GM19438 (cell line): ENCODE measurements at regions not wholly inside any gene's neighbourhood (a gene's known extent, or its start where the extent isn't known, plus 50 kb on each side); places are given as distances from the start of the nearest gene placed in this dataset.

Experiments
- ATAC-seq: cut with Tn5 transposase; IDR thresholded peaks from one replicate; pipeline ENCODE4 v1.9.1; 2021; ENCODE audit warnings: low read depth; ENCODE audit not compliant: unreplicated experiment

DNA sequence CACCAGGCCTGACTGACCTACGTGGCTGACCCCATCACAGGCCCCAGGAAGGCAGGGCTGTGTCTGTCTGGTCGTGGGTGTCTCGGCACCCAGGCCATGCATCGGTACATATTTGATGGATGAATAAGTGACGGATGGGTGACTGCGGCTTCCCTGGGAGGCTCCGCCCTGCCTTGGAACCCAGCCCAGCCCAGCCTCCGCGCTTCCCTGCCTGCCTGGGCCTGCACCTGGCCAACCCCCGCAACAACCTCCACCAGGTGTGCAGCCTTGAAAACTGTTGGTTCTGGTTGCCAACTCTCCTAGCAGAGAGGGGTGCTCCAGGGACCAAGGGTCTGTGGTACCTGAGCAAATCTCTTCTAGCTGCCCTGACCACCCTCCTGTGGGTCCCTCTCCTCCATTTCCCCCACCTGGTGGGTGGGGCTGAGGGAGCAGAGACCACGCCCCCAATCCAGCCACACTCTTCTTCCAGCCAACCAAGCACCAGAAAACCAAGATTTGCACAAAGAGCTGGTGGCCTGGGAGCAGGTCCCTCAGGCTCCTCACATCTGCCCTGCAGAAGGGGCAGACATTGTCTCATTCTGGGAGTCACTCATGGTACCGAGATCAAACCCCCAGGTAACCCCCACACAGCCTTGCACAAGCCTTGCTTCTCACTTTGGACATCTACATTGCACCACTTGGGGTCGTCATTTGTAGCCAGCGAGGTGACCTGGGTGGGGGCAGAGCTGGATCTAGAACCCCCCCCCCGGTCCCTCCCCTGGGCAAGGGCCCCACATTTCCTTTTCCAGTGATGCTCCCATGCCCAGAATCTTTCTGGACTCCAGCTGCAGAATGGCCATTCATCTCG is 100.6 kb upstream of the IER5L start:
- ATAC-seq, result no peak

DNA sequence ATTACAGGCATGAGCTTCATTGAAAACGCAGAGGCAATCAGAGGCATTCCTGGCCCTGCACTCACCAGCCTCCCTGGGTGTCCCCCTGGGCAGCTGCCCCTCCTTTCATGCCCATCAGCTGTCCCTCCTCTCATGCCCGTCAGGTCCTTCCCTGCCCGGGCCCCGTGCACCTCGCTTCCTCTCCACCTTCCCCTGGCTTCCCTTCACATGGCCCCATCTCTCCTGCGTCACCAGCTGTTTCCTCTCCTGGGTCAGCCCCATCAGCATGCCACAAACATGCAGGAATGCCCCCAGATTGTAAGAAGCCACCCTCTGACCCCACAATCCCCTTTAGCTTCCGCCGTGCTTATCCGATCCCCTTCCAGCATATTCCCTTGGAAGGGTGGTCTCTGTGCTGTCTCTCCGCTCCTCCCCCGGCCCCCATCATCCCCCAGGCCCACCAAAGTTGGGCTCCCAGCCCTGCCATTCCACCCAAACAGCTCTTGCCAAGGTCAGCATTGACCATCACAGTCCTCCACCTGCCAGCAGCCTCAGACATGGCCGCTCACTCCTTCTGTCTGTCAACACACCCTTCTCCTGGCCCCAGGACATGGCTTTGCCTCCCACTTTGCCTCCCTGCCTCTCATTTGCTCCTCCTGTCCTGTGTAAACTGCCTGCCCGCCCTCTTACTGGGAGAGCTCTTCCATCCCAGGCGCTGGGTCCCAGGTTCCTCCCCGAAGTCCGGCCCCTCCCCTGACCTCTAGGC is 98.6 kb upstream of the IER5L start:
- no peak for ATAC-seq

DNA sequence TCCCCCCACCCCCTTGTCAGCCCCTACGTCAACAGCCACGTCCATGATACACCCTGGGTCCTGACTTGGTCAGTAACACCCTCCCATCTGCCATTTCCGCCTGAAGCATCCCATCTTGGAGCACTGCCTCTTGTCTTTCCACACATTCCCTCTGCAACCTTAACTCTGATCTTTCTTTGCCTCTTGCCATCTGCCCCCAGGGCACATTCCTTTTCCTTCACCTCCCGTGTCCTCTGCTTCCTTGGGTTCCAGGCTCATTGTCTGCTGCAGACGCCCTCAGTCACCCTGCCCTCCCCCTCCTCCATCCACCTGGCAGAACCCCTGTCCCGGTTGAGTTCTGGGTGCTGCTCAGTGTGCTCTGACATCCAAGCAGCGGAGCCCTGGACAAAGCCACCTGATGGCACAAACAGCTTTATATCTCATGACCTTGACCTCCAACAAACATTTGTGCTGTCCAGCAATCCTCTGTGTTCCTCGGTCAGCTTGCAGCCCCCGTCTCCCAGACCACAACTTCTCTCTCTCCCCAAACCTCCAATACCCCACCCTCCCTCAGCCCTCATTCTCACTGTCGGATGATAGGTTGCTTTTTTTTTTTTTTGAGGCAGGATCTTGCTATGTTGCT is 97.7 kb upstream of the IER5L start:
- ATAC-seq, result no peak

DNA sequence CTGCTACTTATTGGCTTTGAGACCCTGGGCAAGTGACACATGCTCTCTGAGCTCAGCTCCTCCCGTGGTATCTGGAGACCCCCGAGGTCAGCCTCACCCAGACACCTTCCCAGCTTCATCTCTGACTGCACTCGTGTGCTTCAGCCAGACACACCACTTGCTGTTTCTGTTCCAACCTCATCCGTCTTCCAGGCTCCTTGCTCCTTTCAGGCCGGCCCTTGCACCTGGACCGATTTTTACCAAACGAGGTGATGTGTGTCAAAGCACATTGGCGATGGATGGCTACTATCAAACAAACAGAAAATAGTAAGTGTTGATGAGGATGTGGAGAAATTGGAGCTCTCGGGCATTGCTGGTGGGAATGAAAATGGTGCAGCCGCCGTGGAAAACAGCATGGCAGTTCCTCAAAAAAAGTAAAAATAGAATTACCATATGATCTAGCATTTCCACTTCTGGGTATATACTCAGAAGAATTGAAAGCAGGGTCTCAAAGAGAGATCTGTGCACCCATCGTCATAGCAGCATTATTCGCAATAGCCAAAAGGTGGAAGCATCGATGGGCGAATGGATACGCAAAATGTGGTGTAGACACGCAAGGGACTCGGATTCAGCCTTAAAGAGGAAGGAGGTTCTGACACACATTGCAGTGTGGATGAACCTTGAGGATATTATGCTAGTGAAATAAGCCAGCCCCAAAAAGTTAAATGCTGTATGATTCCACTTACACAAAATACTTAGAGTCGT is 96.1 kb upstream of the IER5L start:
- ATAC-seq, result no peak

DNA sequence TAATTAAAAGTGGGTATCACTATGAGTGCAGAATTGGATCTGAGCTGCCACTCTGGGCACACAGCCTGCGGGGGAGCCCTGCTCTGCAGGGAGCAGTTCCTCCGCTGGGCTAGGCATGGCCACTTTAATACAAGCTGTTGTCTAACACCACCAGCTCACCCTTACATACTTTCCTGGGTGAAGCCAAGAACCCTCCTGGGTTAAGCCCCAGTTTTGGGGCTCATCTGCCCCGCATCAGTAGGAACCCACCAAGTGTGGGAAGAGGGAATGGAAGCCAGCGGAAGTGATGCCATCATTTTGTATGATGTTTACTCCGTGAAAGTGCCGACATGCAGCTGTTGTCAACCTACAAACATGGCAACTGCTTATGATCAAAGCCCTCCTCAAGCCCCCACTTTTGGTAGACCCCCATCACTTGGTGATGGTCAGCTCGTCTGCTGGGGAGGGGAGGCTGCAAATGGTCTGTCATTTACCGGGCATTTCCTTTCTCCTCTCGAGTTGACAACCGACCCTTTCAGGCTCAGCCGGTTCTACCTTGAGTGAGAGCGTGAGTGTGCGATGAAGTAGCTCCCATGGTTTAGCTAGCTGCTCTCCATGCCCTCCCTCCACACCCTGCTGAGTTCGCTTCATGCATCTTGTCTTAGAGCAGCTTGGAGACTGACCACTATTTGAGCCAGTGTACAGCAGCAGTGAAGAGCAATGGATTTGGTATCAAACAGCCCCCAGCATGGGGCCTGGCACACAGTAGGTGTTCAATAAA is 95.3 kb upstream of the IER5L start:
- ATAC-seq, result no peak

DNA sequence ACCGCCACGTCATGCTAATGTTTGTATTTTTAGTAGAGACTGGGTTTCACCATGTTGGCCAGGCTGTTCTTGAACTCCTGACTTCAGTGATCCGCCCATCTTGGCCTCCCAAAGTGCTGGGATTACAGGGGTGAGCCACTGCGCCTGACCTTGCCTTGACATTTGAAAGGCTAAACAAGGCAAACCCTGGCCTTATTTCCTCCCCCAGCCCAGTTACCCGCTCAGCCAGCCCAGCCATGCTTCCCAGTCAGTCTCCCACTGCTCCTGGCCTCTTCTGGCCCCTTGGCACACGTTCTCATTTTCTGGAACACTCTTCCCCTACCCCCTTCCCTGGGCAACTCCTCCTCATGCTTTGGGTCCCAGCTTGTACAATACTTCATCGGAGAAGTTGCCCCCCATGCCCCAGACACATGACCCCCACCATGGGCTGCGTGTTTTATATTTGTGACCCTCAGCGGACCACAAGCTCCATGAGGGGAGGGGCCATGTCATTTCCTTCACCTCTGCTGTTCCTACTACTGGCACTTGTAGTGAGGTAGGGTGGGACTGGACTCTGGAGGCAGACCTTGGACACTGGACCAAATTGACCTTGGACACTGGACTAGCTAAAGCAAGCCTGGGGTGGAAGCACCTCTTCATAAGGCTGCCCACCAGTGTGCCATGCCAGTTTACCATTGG is 94.4 kb upstream of the IER5L start:
- no peak for ATAC-seq

DNA sequence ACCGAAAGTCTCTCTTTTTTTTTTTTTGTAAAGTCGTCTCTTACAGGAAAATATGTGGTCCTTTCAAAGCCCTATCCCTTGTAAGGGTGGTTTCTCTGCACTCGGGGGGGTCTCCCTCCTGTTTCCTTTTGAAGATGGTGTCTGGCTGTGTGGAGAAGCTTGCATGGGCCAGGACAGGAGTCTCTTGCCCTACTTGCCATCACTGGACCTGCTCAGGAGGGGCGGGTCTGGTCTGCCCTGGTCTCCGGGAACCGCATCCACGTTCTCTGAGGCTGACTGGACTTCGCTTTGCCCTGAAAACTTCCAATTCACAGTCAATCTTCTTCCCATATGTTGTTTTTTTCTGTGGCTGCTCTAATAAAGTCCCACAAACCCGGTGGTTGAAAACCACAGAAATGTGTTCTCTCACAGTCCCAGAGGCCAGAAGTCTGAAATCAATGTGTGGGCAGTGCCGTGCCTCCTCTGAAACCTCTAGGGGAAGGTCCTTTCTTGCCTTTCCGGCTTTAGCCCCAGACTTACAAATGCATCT is 92.9 kb upstream of the IER5L start:
- ATAC-seq, result peak; percentile 56

DNA sequence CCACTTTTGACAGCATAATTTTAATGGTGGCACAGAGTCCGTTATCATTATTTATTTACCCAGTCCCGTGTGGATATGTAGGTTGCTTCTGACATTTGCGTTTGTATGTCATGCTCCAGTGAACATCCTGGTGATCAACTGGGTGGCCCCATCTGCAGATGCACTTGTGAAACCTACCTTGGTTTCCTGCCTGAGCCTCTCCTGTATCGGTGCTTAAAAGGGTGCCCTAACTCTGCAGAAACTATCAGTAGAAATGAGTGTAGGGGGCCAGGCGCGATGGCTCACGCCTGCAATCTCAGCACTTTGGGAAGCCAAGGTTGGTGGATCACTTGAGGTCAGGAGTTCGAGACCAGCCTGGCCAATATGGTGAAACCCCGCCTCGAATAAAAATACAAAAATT is 92.1 kb upstream of the IER5L start:
- peak; percentile 72 for ATAC-seq

DNA sequence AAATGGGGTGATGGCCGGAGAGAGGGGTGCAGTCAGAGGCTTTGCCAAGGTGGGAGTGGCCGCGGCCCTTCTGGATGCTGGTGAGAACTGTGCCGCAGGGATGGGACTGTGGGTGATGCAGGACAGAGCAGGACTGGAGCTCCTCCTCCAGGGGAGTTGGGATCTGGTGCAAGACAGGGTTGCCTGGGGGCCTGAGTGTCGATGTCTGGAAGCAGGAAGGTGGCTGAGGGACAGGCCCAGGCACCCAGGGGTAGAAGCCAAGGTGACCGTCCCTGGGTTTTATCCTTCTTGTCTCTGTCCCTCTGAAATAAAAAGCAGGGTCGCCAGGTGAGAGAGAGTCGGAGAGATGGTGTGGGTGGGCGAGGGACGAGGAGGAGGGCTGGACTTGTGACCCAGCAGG is 89.1 kb upstream of the IER5L start:
- ATAC-seq, result no peak

DNA sequence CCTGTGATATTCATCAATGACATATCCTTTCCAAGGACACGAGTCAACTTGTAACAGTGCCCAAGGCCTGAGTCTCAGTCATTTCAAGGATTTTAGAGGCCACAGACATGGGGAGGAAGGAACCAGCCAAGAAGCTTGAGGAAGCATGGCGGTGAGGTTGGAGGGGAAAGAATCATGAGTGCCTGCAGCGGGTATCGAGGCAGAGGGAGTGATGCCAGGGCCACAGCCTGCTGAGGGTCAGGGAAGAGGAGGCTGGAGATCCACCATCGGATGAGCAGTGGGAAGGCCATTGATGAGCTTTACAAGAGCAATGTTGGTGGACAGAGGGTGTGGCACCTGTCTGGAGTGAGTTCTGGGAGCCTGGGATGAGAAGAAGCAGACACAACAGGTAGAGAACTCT is 88.5 kb upstream of the IER5L start:
- no peak for ATAC-seq

DNA sequence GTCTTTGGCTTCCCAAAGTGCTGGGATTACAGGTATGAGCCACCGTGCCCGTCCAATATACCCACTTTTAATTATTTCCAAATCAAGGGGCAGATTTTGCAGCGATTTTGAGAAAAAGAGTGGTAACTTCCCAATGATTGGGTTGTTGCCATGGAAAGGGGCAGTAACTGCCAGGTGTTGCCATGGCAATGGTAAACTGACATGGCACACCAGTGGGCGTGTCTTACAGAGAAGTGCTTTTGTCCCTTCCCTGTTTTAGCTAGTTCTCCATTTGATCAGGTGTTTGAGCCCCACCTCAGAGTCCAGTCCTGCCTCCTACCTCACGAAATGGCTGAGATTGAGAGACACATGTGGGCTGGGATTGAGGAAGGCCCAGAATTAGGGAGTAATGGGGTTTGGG is 86.3 kb upstream of the IER5L start:
- no peak for ATAC-seq

DNA sequence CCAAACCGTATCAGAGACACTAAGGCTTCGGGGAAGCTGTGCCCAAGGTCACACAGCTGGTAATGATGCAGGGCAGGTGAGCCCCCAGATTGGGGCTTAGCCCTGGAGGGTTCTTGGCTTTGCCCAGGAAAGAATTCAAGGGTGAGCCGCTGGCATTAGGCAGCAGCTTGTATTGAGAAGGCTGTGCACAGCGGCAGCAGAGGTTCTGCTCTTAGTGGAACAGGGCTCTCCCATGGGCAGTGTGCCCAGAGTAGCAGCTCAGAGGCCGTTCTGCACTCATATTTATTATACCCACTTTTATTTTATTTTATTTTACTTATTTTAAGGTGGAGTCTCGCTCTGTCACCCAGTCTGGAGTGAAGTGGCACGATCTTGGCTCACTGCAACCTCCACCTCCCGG is 85.8 kb upstream of the IER5L start:
- ATAC-seq, result no peak

DNA sequence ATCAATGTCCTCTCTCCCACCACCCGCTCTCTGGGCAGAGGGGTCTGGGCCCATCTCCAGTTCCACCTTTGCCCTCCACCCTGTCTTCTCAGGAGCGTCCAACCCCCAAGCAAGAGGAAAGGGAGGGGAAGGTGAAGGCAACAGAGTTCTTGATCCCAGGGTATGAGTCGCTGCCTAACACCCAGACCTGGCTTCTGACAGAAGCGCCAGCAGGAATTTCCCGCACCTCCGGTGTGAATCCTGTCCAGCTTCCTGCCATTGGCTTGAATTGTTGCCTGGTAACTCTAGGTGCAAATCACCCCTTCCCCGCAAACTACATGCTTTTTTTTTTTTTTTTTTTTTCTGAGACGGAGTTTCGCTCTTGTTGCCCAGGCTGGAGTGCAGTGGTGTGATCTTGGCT is 84.2 kb upstream of the IER5L start:
- no peak for ATAC-seq

DNA sequence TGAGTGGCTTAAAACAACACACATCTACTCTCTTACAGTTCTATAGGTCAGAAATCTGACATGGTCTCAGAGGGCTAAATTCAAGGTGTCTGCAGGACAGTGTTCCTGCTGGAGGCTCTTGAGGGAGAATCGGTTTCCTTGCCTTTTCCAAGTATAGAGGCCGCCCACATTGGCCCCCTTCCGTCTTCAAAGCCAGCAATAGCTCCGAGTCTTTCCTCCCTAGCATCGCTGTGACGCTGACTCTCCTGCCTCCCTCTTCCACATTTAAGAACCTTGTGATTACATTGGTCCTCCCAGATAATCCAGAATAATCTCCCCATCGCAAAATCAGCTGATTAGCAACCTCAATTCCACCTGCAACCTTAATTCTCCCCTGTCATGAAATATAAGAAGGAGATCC is 81.3 kb upstream of the IER5L start:
- ATAC-seq, result no peak

DNA sequence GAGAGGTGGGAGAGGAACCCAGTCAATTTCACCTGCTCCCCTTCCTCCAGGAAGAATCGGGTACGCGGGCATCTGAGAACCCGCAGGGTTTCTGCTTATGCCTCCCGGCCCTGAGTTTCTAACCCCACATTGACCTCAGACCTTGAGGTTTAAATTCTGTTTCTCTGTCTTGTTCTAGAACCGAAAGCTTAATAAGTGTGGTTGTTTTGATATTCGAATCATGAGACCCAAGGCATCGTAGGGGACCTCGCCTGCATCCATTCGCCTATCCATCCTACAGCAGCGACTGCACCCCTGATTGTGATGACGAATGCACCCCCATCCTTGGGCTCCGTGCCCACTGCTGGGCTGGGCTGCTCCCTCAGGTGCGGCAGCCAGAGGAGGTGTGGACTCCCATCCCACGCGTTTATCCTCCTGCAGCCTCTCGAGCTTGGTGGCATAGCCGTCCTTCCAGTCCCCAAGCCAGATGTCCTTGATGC is 80.8 kb upstream of the IER5L start:
- ATAC-seq, result no peak

DNA sequence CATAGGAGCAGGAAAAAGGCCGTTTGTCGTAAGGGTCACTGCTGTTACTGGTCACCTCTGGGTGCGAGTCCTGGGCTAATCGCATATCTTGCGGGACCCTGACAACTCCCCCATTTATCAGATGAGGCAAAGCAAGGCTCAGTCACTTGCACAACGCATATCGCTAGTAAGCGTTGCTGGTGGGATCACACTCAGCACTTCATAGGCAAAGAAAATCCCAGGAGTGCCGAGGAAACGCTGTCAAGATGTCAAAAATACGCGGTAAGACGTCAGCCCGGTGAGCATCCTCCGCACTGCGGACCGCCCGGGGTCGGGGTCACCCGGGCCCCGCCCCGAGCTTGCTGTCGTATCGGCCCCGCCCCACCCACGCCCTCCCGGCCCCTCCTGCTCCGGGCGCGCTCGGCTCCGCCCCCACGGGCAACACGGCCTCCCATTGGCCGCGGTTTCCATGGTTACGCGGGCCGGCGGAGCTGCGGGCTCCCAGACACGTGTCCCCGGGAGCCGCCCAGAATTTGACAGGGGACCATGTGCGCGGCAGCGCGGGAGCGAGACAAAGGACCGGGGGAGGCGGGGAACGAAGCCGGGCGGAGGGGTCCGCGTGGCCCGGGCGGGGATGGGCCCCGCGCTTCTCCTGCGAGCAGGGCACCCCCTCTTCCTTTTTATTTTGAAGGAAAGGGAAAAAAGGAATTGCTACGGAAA is 80.2 kb upstream of the IER5L start:
- ATAC-seq, result no peak

DNA sequence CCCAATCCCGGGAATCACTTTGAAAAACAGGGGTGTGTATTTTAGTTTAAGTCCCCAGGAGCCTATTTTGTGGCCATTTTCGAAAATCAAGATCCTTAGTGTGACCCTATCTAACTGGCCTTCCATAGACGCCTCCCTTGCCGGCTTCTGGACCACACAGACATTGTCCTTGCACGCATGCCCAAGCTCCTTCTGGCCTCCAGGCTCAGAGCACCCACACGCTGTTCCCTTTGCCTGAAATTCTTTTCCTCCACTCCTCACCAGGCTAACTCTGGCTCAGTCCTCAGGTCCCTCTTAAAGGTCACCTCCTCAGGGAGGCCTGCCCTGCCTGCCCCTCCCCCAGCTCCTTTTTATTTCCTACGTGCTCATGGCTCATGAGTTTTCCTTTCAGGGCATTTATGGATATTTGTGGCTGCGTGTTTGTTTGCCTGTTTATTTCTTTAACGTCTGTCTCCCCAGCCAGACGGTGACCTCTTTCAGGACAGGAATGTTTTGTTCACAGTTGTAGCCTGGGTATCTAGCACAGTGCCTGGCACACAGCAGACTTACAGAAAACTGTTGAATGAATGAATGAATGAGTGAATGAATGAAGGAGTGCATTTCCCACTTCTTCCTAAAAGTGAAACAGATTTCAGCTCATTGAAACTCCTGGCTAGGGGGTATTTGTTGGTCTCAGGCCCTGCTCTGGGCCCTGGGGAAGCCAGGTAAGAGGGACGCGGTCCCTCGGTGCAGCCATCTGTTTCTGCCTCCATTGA is 79.1 kb upstream of the IER5L start:
- no peak for ATAC-seq
